ENCODE measurements at regions not wholly inside any gene's neighbourhood (a gene's known extent, or its start where the extent isn't known, plus 50 kb on each side); places are given as distances from the start of the nearest gene placed in this dataset.
"Not testable (repeated sequence)": the region's sequence is repeated elsewhere in the genome, so short reads cannot be mapped to it uniquely, and the experiment has no call there.

- DNase-seq (ENCODE audit: low read depth) = not testable (repeated sequence)
Measured at GRCh38 chr9:97099540-97099939, 60.6 kb upstream of the CTSV start.

- no peak for DNase-seq (ENCODE audit: low read depth)
Measured at GRCh38 chr9:97096793-97097192, 57.9 kb upstream of the CTSV start.

GRCh38 chr9:97089361-97089760 is 50.4 kb upstream of the CTSV start:
- DNase-seq (ENCODE audit: low read depth) = not testable (repeated sequence)
